Body of pancreas (tissue), 4 donors: ENCODE measurements at regions not wholly inside any gene's neighbourhood (a gene's known extent, or its start where the extent isn't known, plus 50 kb on each side); places are given as distances from the start of the nearest gene placed in this dataset.

Experiments
- ATAC-seq: fragments of 150-250 bp; one replicate; pipeline ENCODE4 v1.9.1; 2016
- DNase-seq, 4 donors: peaks; one replicate each; pipeline ENCODE4 v3.0.0-alpha.2; 2019
- H3K27ac ChIP-seq, 4 donors: fragments of 200-600 bp; sonication (generic); 1 replicate in 3 of 4; 2 replicates in 1 of 4; pipeline versions ENCODE4 v1.5.1 to v1.6.1; 2016 to 2019; ENCODE audit warnings: mild to moderate bottlenecking in 1 of 4, mixed read lengths in 1 of 4, moderate library complexity in 1 of 4
- H3K27me3 ChIP-seq, 2 donors: fragments of 200-600 bp; sonication (generic); one replicate each; pipeline ENCODE4 v1.6.0; 2016; ENCODE audit warnings: mild to moderate bottlenecking in 1 of 2
- H3K36me3 ChIP-seq, 2 donors: fragments of 200-600 bp; sonication (generic); replicated peaks in 1 of 2; 2 replicates each; pipeline ENCODE4 v1.5.1; 2016; ENCODE audit warnings: low read depth in 2 of 2; ENCODE audit not compliant: insufficient read depth in 1 of 2
- H3K4me1 ChIP-seq: fragments of 200-600 bp; sonication (generic); one replicate; pipeline ENCODE4 v1.6.0; 2016
- H3K4me3 ChIP-seq, 2 donors: fragments of 200-600 bp; sonication (generic); 1 replicate in 1 of 2; 2 replicates in 1 of 2; pipeline ENCODE4 v1.5.1; 2016 to 2019
- H3K9me3 ChIP-seq, 3 donors: fragments of 200-600 bp; sonication (generic); 1 replicate in 2 of 3; 2 replicates in 1 of 3; pipeline ENCODE4 v1.5.1; 2016
- CTCF ChIP-seq, 7 experiments: fragments of 450-650 bp in 4 of 7; fragments of 200-600 bp in 3 of 7; sonication (generic) in 3 of 7; IDR thresholded peaks; one replicate each; pipeline ENCODE4 v1.5.1; 2016 to 2019; ENCODE audit warnings: antibody characterized with exemption in 7 of 7
- POLR2A ChIP-seq, 3 donors: fragments of 450-650 bp; IDR thresholded peaks; one replicate each; pipeline ENCODE4 v1.6.1; 2016; ENCODE audit warnings: antibody characterized with exemption in 3 of 3, mild to moderate bottlenecking in 2 of 3
- WGBS, 2 donors: methylation state at CpG; one replicate each; pipeline ENCODE4 v1.1.5; 2017; 5-methylcytosine and 5-hydroxymethylcytosine counted together
- intact Hi-C: fragments of 100-400 bp; cut with DNase I; formaldehyde crosslinking; loops from one replicate; pipeline ENCODE4 v1.15.1; 2023

- Histone ChIP-seq H3K36me3 (no peaks in the 10 kb centered on the region), H3K27me3 (no peaks in the 10 kb centered on the region), H3K9me3 (no peaks in the 10 kb centered on the region), H3K4me1 (peaks cover 2% of the 10 kb centered on the region), H3K4me3 (no peak overlapping the region), H3K27ac (no peak overlapping the region)
- ATAC-seq (no peak), DNase-seq (no peak)
- TF ChIP-seq POLR2A (IDR thresholded peaks at IDR 0.05) = no peak
- intact Hi-C loops = no loop called here
- WGBS, 2 donors = 60% methylated on average over 6 of the region's 6 CpGs
These were observed 104.7 kb upstream of the CDH13 start for GRCh38 chr16:82522026-82522425.

GRCh38 chr16:82518811-82519210, 108.0 kb upstream of the CDH13 start:
- H3K36me3 ChIP-seq = no peaks in the 10 kb centered on the region
- H3K9me3 ChIP-seq = no peaks in the 10 kb centered on the region
- TF ChIP-seq CTCF (IDR thresholded peaks at IDR 0.05) = no peak
- TF ChIP-seq POLR2A (IDR thresholded peaks at IDR 0.05) = no peak
- no peak overlapping the region for H3K27ac ChIP-seq
- H3K4me1 ChIP-seq = no peaks in the 10 kb centered on the region
- ATAC-seq (no peak), DNase-seq (no peak)
- no peaks in the 10 kb centered on the region for H3K27me3 ChIP-seq
- WGBS, 2 donors = 51 to 52% methylated on average over 2 of the region's 2 CpGs
- intact Hi-C loops = loop anchor here (10.0 kb wide), 1 partner anchor 64 kb away; no protein-coding TSS in a partner anchor
- no peak overlapping the region for H3K4me3 ChIP-seq

- no peak for TF ChIP-seq CTCF (IDR thresholded peaks at IDR 0.05)
- no peak for TF ChIP-seq POLR2A (IDR thresholded peaks at IDR 0.05)
- DNase-seq (no peak), ATAC-seq (no peak)
- no peaks in the 10 kb centered on the region for H3K4me1 ChIP-seq
- H3K9me3 ChIP-seq = no peaks in the 10 kb centered on the region
- intact Hi-C loops = loop anchor here (10.0 kb wide), 1 partner anchor 59 kb away; no protein-coding TSS in a partner anchor
- WGBS, 2 donors = 56 to 62% methylated on average over 4 of the region's 4 CpGs
- no peaks in the 10 kb centered on the region for H3K27me3 ChIP-seq
- H3K4me3 ChIP-seq = no peak overlapping the region
- H3K36me3 ChIP-seq = no peaks in the 10 kb centered on the region
- H3K27ac ChIP-seq = no peak overlapping the region
These were observed 112.5 kb upstream of the CDH13 start for GRCh38 chr16:82514262-82514661.

GRCh38 chr16:82510789-82511305, 115.9 kb upstream of the CDH13 start:
- no peak overlapping the region for H3K27ac ChIP-seq
- no peak for DNase-seq
- no peaks in the 10 kb centered on the region for H3K9me3 ChIP-seq
- H3K4me3 ChIP-seq = no peak overlapping the region
- 37 to 43% methylated on average over 2 of the region's 2 CpGs for WGBS, 2 donors
- H3K27me3 ChIP-seq = no peaks in the 10 kb centered on the region
- no peak for ATAC-seq
- intact Hi-C loops = loop anchor here (10.0 kb wide), 1 partner anchor 56 kb away; no protein-coding TSS in a partner anchor
- no peaks in the 10 kb centered on the region for H3K4me1 ChIP-seq
- TF ChIP-seq CTCF (IDR thresholded peaks at IDR 0.05) = no peak
- no peak for TF ChIP-seq POLR2A (IDR thresholded peaks at IDR 0.05)
- no peaks in the 10 kb centered on the region for H3K36me3 ChIP-seq

- H3K4me1 ChIP-seq = no peaks in the 10 kb centered on the region
- no peak overlapping the region for H3K27ac ChIP-seq
- 88 to 89% methylated on average over 5 of the region's 5 CpGs for WGBS, 2 donors
- no peaks in the 10 kb centered on the region for H3K9me3 ChIP-seq
- ATAC-seq = no peak
- H3K4me3 ChIP-seq = no peak overlapping the region
- no peak for TF ChIP-seq POLR2A (IDR thresholded peaks at IDR 0.05)
- no peak for TF ChIP-seq CTCF (IDR thresholded peaks at IDR 0.05)
- intact Hi-C loops = loop anchor here (10.0 kb wide), 1 partner anchor 55 kb away; no protein-coding TSS in a partner anchor
- DNase-seq = no peak
- H3K27me3 ChIP-seq = no peaks in the 10 kb centered on the region
- H3K36me3 ChIP-seq = no peaks in the 10 kb centered on the region
These were observed 116.9 kb upstream of the CDH13 start for GRCh38 chr16:82509691-82510430.
